HG03280 (cell line): ENCODE measurements at regions not wholly inside any gene's neighbourhood (a gene's known extent, or its start where the extent isn't known, plus 50 kb on each side); places are given as distances from the start of the nearest gene placed in this dataset.

Experiments
- ATAC-seq: cut with Tn5 transposase; IDR thresholded peaks from one replicate; pipeline ENCODE4 v1.9.1; 2021; ENCODE audit warnings: mild to moderate bottlenecking, moderate library complexity; ENCODE audit not compliant: unreplicated experiment

DNA sequence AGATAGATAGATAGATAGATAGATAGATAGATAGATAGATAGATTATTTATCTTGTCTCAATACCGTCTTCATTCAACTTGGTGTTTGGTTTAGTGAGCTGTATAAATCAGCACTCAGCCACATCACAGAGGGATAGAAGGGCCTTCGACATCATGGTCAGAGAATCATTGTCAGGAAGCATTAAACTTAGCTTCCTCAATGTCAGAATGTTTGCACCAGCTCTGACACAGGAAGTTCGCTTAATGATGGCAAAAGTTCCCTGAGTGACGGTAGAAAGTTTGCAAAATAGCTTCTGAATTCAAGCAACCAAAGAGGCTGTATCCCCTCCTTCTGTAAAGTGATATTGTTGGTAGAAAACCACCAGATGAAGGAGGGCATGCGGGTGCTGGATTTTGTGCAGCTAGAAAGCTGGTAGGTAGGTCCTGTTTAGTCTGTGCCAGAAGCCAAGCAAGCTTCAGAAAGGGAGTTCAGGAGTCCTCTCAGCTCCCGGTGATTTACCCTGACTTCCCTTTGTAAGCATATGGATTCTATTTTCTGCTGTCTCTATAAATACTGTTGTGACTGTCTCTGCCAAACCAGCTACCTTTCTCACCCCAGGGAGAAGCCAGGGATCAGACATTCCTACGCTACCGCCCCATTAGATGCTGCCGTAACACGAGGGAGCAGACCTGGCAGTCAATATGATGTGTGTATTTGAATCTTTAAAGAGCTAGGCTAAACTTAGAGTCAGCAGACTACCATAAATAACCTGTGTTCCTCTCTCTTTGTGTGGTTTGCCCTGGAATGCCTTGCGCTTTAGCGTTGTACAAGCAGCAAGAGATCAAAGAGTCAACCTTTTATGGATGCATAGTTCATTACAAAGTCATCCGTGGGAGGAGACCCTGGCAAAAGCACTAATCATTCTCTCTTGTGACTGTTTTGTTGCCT is 200.5 kb upstream of the KIAA1217 start:
- no peak for ATAC-seq

DNA sequence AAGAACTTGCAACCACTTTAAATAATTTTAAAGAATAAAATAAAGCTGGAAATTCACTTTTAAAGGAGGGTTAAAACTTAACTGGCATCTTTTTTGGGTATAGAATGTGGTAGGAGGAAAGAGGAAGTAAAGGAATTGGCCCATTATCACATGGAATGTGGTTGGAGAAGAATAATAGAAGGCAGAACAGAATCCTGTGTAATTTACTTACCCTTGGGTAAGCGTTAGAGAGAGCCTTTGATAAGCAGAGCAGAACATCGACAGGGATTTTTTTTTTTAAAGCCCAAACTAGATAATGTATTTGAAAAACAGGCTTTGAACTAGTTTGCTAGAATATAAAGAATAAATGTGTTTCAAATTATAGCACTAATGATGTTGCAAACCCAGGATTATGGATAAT is 199.8 kb upstream of the KIAA1217 start:
- ATAC-seq = no peak

DNA sequence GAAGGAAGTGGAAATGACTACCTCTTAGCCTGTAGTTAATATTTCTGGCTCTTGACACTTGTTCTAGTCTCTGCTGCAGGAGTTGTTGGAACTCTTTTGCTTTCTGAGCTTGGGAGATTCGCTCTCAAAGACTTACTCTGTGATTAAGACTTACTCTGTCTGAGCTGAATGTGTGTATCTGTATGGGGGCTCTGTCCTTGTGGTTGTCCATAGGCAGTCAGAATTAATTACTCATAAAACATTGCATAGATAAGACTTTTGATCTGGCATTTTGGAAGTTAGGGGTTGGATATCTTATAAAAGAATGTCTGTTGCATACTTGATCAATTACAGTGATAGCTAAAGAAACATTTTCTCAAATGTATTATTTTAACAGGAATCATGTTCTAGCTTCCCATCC is 199.2 kb upstream of the KIAA1217 start:
- no peak for ATAC-seq

DNA sequence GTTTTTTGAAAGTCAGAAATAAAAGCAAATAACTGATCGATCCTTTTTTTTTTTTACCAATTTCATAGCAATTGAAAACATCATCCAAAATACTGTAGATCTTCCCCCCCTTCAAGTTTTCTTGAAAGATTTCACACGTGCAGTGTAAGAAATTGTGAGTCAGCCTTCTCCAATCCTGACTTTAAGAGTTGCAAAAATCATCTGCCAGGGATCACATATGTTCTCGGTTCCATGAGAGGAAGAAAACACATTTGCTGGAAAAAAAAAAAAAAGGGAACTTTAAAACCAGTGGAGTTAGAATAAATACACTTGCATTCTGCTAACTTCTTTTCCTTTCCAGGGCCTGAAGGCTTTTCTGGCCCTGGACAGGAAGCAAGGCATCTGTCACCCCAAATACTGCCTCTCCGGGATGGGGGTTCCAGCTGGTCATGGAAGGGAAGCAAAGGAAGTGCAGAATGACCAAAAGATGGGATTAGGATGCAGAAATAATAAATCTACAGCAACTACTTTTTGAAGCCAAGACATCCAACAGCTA is 198.4 kb upstream of the KIAA1217 start:
- no peak for ATAC-seq

DNA sequence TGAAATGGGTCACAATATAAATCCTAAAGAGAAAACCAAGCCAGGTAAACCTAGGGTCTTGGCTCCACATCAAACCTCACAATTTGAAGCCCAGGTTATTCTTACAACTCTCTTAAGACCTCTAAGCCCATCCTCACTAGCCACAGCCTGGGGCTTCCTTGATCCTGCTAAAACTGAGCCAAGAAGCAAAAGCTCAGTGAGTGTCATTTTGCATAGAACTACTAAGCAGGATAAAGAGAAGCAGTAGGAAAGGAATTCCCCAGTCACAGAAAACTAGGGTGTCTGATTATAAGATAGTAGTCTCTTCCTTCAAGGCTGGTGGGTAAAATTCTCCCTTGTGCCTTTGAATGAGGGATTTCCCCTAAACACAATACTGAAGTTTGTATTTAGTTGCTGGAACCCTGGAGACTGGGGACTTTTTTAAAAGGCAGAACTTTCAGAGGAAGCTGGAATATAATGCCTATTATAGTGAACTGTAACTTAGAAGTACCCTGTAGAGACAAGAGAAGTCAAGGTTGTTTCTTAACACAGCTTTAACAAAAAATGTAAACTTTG is 196.6 kb upstream of the KIAA1217 start:
- ATAC-seq = no peak

DNA sequence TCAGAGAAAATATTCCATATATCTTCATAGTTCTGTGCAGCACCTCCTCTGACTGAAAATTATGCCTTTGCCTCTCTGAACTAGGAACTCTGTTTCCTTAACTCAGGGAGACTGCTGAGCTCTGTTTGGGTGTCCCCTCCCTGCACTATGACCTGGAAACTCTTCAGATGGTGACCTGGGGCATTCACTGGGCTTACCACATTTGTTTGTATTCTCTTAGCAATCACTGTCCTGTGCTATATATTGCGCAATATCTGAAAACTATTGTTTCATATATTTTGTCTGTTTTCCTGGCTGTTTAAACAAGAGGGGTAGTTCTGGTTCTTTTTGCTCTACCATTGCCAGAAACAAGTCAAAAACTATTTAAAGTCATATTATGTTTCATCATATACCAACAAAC is 181.8 kb upstream of the KIAA1217 start:
- ATAC-seq = no peak

DNA sequence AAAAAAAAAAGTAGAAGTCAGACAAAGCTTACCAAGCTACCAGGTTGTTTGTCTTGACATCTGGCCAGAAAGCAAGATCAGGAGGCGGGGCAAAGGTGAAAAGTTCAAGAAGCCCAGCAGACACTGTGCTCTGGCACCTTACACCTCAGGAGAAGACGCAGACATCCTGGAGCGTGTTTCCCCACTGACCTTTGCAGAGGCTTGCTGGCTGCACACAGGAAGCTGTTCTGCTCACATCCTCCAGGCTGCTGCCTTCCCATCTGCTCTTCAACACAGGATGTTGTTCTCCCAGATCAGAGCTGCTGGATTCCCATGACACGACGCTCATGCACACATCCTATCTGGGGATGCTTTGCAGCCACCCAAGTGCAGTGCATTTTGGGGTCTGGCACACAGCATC is 174.4 kb upstream of the KIAA1217 start:
- no peak for ATAC-seq

DNA sequence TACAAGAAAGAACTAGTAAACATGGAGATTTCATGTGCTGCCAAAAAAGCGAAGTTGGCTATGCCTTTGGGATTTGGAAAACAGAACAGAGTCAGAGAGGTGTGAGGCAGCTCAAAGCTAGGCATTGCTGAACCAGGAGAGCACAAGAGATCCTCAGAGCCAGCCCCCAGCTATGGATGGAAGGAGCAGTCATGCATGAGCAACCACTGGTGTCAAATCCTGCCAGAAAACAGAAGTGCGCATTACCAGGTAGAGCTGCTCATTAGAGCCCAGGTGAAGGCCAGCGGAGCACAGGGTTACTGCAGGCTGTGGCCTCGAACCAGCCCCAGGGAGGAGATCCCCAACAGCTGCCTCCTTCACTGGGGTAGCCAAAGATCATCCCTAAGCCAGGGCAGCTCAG is 173.2 kb upstream of the KIAA1217 start:
- no peak for ATAC-seq

DNA sequence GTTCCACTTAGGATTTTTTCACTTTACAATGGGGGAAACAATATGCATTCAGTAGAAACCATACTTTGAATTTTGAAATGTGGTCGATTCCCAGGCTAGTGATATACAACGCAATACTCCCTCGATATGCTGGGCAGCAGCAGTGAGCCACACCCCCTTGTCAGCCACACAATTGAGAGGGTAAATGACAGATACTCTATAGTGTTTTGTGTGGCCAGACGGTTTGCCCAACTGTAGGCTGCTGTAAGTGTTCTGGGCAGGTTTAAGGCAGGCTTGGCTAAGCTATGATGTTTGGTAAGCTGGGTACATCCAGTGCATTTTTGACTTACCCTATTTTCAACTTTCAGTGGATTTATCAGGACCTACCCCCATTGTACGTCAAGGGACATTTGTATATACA is 169.6 kb upstream of the KIAA1217 start:
- no peak for ATAC-seq

DNA sequence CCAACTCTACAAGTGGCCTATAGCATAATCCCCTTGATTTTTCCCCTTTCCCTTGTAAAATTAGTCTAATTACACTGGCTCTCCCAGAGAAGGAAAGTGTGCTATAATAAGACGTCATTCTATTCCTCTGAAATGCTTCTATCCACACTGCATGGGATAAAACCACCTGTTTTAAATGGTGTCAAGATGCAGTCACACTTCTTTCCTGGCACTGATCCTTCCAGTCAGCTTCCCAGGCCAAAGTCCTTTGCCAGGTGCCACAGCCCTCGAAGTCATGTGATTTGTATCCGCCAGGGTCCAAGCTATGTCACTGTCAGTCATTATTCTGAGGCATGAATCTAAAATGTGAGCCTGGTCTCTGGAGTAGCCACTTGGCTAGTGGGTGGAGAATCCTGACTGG is 169.0 kb upstream of the KIAA1217 start:
- no peak for ATAC-seq

DNA sequence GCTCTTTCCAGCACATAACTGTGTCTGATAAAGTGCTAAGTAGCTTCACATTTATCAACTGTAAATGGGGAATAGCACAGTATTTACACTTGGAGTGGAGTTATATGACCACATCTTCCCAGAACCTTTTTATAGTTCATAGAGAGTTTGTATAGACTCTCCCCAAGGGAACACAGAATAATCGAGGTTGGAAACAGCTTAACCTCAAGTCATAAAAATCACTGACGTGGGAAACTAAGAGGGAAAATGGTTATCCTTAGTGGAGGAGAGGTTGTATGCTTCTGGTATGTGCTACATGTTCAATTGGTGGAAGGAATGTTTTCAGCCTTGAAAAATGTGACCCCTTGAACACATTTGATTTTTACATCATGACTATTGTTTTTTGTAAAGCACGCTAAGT is 167.9 kb upstream of the KIAA1217 start:
- no peak for ATAC-seq

DNA sequence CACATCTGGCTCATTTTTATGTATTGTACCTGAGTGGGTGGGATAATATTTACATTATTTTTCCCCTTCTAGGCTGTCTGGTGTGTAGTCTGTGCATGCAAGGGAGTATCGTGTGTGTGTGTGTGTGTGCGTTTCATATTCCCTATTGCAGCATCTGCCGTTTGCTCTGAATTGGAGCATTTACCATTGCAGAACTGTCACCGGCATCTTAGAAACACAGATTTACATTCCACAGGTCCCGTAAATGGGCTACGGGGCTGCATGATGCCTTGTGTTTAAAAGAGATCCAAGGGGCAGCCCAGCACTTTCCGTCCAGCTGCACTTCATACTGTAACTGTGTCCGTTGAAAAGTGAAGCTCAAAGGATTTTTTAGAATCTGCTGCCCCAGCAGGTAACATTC is 167.1 kb upstream of the KIAA1217 start:
- ATAC-seq = no peak

DNA sequence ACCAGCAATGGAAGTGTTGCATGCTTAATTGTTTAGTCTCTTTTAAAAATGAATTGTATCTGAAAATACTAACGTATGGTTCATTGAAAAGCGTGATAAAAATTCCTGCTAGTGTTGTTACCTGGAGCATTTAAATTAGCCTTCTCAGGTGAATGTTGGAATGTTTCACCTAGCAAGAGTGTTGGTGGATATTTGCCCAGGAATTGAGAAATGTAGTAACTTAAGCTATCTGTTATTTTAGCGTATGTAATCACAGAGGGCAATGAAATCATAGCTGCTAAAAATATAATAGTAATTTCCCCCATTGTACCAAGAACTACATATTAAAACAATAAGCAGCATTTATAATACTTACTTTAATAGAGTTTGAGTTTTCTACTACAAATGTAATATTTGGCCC is 166.1 kb upstream of the KIAA1217 start:
- no peak for ATAC-seq

DNA sequence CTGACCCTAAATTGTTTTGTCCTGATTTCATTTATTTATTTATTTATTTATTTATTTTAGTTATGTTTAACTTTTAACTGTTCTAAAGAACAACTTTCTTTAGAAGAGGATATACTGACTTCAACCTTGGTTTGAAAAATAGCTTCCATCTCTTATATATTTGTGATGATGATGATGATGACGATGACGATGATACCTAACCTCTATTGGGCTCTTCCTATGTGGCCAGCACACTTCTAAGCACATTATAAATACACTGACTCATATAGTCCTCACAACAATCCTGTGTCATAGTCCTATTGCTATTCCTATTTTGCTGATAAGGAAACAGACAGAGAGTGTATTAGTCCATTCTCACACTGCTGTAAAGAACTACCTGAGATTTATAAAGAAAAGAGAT is 162.9 kb upstream of the KIAA1217 start:
- ATAC-seq = no peak

DNA sequence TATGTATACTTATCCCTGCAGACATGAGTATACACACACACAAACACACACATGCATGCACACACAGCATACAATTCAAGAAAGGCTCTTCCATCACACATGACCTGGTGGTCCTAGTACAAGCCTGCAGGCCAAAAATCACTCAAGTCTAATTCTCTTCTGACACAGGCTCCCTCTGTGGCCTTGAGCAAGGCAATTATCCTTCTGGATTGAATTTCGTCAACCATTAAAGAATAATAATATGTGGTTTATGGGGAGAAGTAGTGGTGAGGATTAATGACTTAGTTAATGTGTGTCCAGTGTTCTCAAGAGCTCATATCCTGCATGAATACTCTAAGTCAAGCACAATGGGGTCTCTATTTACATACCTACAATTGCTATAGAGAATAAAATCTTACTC is 161.8 kb upstream of the KIAA1217 start:
- ATAC-seq = no peak

DNA sequence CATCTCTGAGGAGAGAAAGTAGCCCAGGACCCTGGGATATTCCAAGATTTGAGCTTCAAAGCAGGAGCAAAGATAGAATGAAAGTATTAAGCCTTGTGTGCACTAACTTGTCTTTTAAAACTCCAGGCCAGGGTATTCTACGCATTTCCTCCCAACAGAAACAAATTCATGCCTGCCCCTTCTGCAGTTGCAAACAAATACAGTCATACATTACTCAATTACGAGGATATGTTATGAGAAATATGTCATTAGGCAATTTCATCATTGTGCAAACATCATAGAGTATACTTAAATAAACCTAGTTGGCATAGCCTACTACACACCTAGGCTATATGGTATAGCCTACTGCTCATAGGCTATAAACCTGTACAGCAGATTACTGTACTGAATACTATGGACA is 154.5 kb upstream of the KIAA1217 start:
- no peak for ATAC-seq

DNA sequence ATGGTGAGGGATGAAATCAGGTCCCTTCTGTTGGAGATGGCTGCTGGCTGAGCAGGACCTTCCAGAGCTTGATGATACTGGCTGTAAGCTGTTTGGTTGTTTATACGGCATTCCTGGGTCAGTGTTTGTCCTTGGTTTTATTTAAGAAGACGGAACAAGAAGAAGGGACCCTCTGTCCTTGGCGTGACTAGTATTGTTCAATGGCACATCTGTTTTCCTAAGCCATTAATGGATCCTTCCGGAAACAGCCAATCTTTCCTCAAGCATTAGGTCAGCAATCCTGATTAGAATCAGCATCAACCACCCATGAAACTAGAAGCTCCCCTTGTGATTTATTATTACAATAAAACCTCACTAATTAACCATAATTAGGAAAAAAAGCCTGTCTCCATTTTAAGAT is 128.7 kb upstream of the KIAA1217 start:
- no peak for ATAC-seq

DNA sequence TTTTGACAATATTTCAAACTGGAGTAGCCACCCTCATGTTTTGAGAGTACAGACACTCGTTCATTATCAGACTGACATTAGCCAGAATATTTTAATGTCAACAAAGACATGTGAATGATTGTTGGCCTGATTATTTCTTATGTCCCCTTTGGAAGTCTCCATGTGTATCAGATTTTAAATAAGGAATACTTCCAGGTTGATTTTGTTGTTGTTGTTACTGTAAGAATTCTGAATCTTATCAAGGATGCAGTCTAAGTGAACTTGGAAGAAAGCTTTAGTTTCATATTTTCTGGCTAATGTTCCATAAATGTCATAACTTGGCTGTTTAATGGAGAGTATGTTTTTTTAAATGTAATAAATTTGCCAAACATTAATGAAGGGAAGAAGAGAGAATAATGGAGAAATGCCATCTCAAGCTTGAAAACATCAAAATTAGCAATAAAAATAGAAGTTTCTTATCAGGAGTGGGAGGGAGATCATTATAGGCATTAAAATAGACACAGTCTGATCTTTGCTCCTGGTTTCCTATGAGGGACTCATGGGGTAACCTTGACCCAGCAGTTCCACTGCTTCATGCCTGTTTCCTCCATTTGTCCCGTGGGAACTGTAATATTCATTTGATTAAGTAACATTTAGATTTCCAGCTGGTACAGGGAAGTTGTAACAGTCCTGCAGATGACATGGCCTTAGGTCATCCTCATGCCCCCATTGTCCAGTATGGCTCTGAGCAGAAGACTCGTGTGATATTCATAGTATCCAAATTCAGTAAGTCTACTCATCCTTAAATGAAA is 122.4 kb upstream of the KIAA1217 start:
- no peak for ATAC-seq

DNA sequence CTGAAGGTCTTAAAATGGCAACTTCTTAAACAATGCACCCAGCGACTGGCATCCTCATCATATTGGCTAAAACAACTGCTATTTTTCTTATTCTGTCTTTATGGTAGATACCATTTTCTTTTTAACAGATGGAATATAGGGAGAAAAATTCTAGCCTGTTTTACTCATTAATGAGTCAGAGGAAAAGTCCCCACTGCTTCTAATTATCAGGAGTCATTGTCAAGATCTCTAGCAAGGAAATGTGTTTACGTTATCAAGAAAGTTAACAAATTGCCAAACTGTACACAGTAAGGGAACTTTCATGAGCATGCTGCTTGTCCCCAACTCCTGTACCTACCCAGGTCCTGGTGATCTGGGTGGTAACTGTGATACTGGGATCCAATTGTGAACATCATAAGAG is 117.7 kb upstream of the KIAA1217 start:
- no peak for ATAC-seq

DNA sequence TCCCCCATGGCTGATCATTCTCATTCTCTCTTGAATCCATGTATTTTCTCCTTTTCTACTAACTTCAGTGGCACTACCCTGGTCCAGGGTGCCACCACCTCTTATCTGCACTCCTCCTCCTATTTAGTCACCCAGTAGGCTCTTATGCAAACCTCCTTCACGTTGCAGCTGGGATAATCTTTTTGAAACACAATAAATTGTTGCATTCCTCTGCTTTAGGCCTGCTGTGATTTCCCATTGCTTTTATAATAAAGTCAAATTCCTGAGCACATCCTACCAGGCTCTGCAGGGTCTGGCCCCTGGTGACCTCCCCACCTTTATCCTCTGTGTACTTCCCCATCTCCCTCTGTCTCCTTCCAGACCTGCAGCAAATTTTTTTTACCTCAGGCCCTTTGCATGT is 112.7 kb upstream of the KIAA1217 start:
- ATAC-seq = no peak

DNA sequence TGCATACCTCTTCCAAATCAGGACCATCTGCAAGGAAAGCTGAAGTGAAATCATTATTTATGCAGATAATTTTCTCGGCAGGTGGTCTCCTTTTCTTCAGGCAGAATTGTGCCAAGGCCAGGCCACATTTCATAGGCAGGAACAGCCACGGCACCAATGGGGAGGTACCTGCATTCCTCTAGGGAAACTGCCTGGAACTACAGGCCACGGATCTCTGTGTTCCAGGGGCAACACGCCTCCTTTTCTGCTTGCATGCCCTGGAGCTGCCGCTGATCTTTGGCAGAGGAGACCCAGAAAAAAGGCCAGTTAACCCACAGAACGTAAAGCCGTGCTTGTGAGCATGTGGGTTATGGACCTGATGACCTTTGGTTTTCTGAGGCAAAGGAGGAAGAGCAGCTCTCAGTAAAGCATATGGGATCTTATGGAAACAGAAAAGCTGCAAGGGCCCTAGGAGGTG is 111.2 kb upstream of the KIAA1217 start:
- no peak for ATAC-seq

DNA sequence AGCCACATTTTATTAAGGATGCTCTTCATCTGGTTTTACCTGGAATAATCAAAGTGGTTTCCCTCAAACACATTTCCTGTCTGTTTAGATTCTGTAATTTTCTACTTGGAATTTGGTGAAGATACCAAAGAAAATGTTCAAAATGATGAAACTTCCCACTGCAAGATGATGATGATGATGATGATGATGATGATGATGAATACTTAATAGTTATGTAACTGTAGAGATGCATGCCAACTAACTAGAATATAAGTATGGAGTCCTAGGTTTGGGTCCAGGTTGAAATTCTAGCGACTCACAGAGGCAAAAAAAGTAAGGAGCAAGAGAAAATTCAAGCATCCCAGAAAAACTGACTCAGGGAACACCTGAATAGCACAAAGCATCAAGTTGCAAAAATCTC is 104.0 kb upstream of the KIAA1217 start:
- ATAC-seq = no peak
